Esophagus squamous epithelium (tissue), 5 donors: ENCODE measurements at regions not wholly inside any gene's neighbourhood (a gene's known extent, or its start where the extent isn't known, plus 50 kb on each side); places are given as distances from the start of the nearest gene placed in this dataset.
"Not testable (repeated sequence)": the region's sequence is repeated elsewhere in the genome, so short reads cannot be mapped to it uniquely, and the experiment has no call there.

Experiments used
- DNase-seq: peaks from one replicate; lab custom pipeline; 2025; lab: John Stamatoyannopoulos, UW
- H3K27ac ChIP-seq, 4 donors: fragments of 200-600 bp; sonication (generic); one replicate each; pipeline ENCODE4 v1.5.1; 2016 to 2019; ENCODE audit warnings: mild to moderate bottlenecking in 1 of 4
- H3K27me3 ChIP-seq, 4 donors: fragments of 200-600 bp; sonication (generic); 1 replicate in 3 of 4; 2 replicates in 1 of 4; pipeline versions ENCODE4 v1.5.1 to v1.6.0; 2017 to 2021; ENCODE audit warnings: antibody characterized with exemption in 1 of 4
- H3K36me3 ChIP-seq, 3 donors: fragments of 200-600 bp; sonication (generic); one replicate each; pipeline ENCODE4 v1.5.1; 2016 to 2019
- H3K4me1 ChIP-seq, 3 donors: fragments of 200-600 bp; sonication (generic); one replicate each; pipeline ENCODE4 v1.5.1; 2017 to 2019
- H3K4me3 ChIP-seq, 4 donors: fragments of 200-600 bp; sonication (generic); 1 replicate in 3 of 4; 2 replicates in 1 of 4; pipeline ENCODE4 v1.5.1; 2016 to 2019; ENCODE audit warnings: mild to moderate bottlenecking in 2 of 4, moderate library complexity in 1 of 4
- H3K9me3 ChIP-seq, 3 donors: fragments of 200-600 bp; sonication (generic); one replicate each; pipeline ENCODE4 v1.5.1; 2016 to 2019
- POLR2A ChIP-seq, 4 donors: fragments of 450-650 bp; IDR thresholded peaks; one replicate each; pipeline ENCODE4 v1.6.1; 2017; ENCODE audit warnings: antibody characterized with exemption in 4 of 4, mild to moderate bottlenecking in 4 of 4, moderate library complexity in 3 of 4
- WGBS, 2 donors: methylation state at CpG; one replicate each; pipeline ENCODE4 v1.1.5; 2018; 5-methylcytosine and 5-hydroxymethylcytosine counted together
- intact Hi-C: fragments of 100-400 bp; cut with DNase I; formaldehyde crosslinking; loops from one replicate; pipeline ENCODE4 v1.15.0; 2022
- TF ChIP-seq, protein P1 (sequence below), 6 experiments: fragments of 450-650 bp in 4 of 6; fragments of 200-600 bp in 2 of 6; sonication (generic) in 2 of 6; IDR thresholded peaks; one replicate each; pipeline ENCODE4 v1.5.1; 2016 to 2019; ENCODE audit warnings: antibody characterized with exemption in 6 of 6, mild to moderate bottlenecking in 4 of 6, moderate library complexity in 4 of 6
- donor health status: DM: yes; HTN: yes; CAD: no.

GRCh38 chr14:82011460-82011859 lies 477.8 kb upstream of the SEL1L start:
- intact Hi-C loops, result no loop called here

GRCh38 chr14:82029038-82029437 lies 495.4 kb upstream of the SEL1L start:
- H3K36me3 ChIP-seq, result no peaks in the 10 kb centered on the region
- no peaks in the 10 kb centered on the region for H3K27me3 ChIP-seq
- no peak for DNase-seq
- H3K4me1 ChIP-seq, result no peaks in the 10 kb centered on the region
- H3K4me3 ChIP-seq, result no peak overlapping the region
- intact Hi-C loops, result no loop called here
- TF ChIP-seq, protein P1, sequence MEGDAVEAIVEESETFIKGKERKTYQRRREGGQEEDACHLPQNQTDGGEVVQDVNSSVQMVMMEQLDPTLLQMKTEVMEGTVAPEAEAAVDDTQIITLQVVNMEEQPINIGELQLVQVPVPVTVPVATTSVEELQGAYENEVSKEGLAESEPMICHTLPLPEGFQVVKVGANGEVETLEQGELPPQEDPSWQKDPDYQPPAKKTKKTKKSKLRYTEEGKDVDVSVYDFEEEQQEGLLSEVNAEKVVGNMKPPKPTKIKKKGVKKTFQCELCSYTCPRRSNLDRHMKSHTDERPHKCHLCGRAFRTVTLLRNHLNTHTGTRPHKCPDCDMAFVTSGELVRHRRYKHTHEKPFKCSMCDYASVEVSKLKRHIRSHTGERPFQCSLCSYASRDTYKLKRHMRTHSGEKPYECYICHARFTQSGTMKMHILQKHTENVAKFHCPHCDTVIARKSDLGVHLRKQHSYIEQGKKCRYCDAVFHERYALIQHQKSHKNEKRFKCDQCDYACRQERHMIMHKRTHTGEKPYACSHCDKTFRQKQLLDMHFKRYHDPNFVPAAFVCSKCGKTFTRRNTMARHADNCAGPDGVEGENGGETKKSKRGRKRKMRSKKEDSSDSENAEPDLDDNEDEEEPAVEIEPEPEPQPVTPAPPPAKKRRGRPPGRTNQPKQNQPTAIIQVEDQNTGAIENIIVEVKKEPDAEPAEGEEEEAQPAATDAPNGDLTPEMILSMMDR (IDR thresholded peaks at IDR 0.05), result no peak
- WGBS, 2 donors, result 64% methylated on average over 1 of the region's 1 CpG
- H3K9me3 ChIP-seq, result no peaks in the 10 kb centered on the region
- H3K27ac ChIP-seq, result no peak overlapping the region

More at GRCh38 chr14:82011460-82011859, 477.8 kb upstream of the SEL1L start:
- Histone ChIP-seq H3K36me3 (no peaks in the 10 kb centered on the region), H3K27ac (no peak overlapping the region), H3K27me3 (no peaks in the 10 kb centered on the region), H3K4me1 (peaks cover 0 to 10% (median 0%) of the 10 kb centered on the region in 3 donors), H3K9me3 (no peaks in the 10 kb centered on the region), H3K4me3 (no peak overlapping the region)
- TF ChIP-seq POLR2A (IDR thresholded peaks at IDR 0.05), result no peak
- TF ChIP-seq, protein P1 (IDR thresholded peaks at IDR 0.05), result no peak
- WGBS, 2 donors, result 88 to 100% methylated on average over 1 to 3 of the region's 3 CpGs
- no peak for DNase-seq

DNA sequence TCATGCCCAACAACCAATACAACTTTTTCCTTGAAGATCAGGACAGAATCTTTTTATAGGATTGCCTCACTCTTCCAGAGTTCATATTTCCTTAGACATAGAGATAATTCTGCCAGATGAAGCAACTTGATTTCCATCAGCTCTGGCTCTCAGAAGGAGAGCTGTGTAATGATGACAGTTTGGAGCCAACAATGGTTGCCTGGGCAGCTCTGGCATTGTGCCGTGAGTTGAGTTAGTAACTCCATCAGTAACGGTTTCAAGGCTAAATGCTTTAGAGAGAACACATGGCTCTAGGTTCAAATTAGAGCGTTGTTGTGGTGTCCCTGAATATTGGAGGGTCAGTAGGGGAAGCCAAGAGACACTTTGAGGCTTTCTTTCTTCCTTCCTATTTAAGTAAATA lies 501.7 kb upstream of the SEL1L start:
- no peak for DNase-seq
- no peaks in the 10 kb centered on the region for H3K9me3 ChIP-seq
- intact Hi-C loops, result no loop called here
- TF ChIP-seq, protein P1 (IDR thresholded peaks at IDR 0.05), result no peak
- no peak for TF ChIP-seq POLR2A (IDR thresholded peaks at IDR 0.05)
- H3K4me1 ChIP-seq, result no peaks in the 10 kb centered on the region
- no peak overlapping the region for H3K27ac ChIP-seq
- no peaks in the 10 kb centered on the region for H3K36me3 ChIP-seq
- no peaks in the 10 kb centered on the region for H3K27me3 ChIP-seq
- 52 to 100% methylated on average over 1 to 3 of the region's 3 CpGs for WGBS, 2 donors
- no peak overlapping the region for H3K4me3 ChIP-seq

DNA sequence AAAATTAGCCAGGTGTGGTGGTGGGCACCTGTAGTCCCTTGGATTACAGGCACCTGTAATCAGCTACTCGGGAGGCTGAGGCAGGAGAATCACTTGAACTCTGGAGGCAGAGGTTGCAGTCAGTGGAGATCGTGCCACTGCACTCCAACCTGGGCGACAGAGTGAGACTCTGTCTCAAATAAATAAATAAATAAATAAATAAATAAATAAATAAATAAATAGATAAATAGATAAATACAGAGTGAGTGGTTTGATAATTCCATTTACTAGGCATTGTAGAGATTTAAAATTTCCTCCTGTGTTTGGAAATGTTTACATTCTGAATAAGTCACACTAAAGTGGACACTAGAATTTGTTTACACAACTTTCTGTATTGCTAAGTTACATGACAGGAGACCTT lies 504.4 kb upstream of the SEL1L start:
- intact Hi-C loops, H3K27ac ChIP-seq, H3K36me3 ChIP-seq, H3K27me3 ChIP-seq, H3K9me3 ChIP-seq, DNase-seq, H3K4me1 ChIP-seq, H3K4me3 ChIP-seq: not testable (repeated sequence)
- 82 to 89% methylated on average over 3 of the region's 3 CpGs for WGBS, 2 donors

- no peaks in the 10 kb centered on the region for H3K4me1 ChIP-seq
- no peak for DNase-seq
- H3K9me3 ChIP-seq, result no peaks in the 10 kb centered on the region
- no peaks in the 10 kb centered on the region for H3K27me3 ChIP-seq
- TF ChIP-seq, protein P1 (IDR thresholded peaks at IDR 0.05), result no peak
- TF ChIP-seq POLR2A (IDR thresholded peaks at IDR 0.05), result no peak
- H3K36me3 ChIP-seq, result no peaks in the 10 kb centered on the region
- H3K27ac ChIP-seq, result no peak overlapping the region
- H3K4me3 ChIP-seq, result no peak overlapping the region
- intact Hi-C loops, result no loop called here
- WGBS, 2 donors, result 54 to 56% methylated on average over 1 of the region's 1 CpG
These were observed 511.7 kb upstream of the SEL1L start for GRCh38 chr14:82045339-82045738.
